Breast epithelium (tissue), 3 donors: ENCODE measurements at regions not wholly inside any gene's neighbourhood (a gene's known extent, or its start where the extent isn't known, plus 50 kb on each side); places are given as distances from the start of the nearest gene placed in this dataset.

Experiments
- CTCF ChIP-seq, 3 donors: fragments of 450-650 bp; IDR thresholded peaks; one replicate each; pipeline ENCODE4 v1.5.1; 2016 to 2017; ENCODE audit warnings: antibody characterized with exemption in 3 of 3, mild to moderate bottlenecking in 3 of 3, moderate library complexity in 3 of 3
- POLR2A ChIP-seq: fragments of 450-650 bp; IDR thresholded peaks from one replicate; pipeline ENCODE4 v1.6.1; 2016; ENCODE audit warnings: antibody characterized with exemption, mild to moderate bottlenecking, moderate library complexity
- POLR2AphosphoS5 ChIP-seq, 3 donors: sonication (generic); formaldehyde crosslinking; IDR thresholded peaks; one replicate each; pipeline ENCODE4 v1.6.1; 2017; ENCODE audit warnings: antibody characterized with exemption in 3 of 3

GRCh38 chr6:3656076-3656475 lies 95.4 kb downstream of the PXDC1 start:
- no peak for TF ChIP-seq CTCF (IDR thresholded peaks at IDR 0.05)
- no peak for TF ChIP-seq POLR2A
- no peak for TF ChIP-seq POLR2AphosphoS5 (IDR thresholded peaks at IDR 0.05)
